ENCODE measurements at regions not wholly inside any gene's neighbourhood (a gene's known extent, or its start where the extent isn't known, plus 50 kb on each side); places are given as distances from the start of the nearest gene placed in this dataset.
"Not testable (repeated sequence)": the region's sequence is repeated elsewhere in the genome, so short reads cannot be mapped to it uniquely, and the experiment has no call there.

- DNase-seq = not testable (repeated sequence)
These were observed 192.8 kb upstream of the PLGLB2 start for GRCh38 chr2:87555082-87555481.

GRCh38 chr2:87559001-87559400 is 188.9 kb upstream of the PLGLB2 start:
- DNase-seq = not testable (repeated sequence)

DNA sequence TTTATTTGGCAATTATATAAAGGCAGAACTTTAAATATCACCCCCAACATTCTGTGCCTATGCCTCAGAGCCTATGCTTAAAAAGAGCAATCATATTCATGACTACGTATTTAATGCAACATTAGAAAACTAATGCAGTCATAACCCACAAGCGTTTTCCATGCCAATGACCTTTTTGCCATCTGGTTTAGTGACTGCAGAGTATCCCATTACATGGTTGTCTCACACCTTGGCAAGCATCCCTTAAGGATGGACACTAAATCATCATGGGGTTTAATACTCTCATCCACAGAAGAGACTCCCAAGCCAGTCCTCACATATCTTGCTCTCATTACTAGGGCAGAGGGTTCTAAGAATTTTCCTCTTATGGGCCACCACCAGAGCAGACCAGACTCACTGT is 188.2 kb upstream of the PLGLB2 start:
- DNase-seq = not testable (repeated sequence)

DNA sequence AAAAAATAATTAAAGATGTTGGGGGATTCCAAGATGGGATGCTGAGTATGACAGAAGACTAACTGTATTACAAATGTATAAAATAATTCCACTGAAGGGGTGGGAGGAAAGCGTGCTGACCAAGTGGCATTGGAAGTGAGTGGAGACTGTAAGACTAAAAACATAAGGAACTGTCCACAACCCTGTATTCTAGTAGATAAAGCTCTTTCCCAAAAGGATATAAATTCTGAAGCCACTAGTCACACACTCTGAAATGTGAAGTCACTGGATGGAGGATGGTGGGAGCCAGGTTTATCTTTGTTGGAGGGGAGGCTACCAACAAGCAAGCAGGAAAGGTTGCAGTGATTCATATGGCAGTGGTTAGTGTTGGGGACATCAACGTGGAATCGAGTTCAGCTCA is 182.8 kb upstream of the PLGLB2 start:
- DNase-seq = not testable (repeated sequence)

- not testable (repeated sequence) for DNase-seq
These were observed 181.4 kb upstream of the PLGLB2 start for GRCh38 chr2:87566531-87566930.

DNA sequence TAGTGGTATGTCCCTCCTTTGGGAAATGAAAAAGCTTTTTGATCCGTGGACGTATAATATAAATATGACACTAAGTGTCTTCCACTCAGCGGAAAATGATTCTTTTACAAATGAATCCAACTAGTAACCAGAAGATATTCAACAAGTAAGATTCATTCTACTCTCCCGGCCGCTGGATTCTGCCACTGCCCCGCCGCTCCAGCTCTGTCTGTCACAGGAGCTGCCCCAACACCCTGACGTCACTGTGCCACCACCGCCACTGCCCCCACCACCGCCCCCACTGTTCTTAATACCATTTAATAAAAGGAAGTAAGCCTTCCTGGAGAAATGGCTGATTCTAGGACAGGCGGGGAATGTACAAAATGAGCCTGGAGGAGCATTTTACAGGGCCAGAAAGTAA is 180.8 kb upstream of the PLGLB2 start:
- DNase-seq = not testable (repeated sequence)

GRCh38 chr2:87567912-87568311 is 180.0 kb upstream of the PLGLB2 start:
- not testable (repeated sequence) for DNase-seq

DNA sequence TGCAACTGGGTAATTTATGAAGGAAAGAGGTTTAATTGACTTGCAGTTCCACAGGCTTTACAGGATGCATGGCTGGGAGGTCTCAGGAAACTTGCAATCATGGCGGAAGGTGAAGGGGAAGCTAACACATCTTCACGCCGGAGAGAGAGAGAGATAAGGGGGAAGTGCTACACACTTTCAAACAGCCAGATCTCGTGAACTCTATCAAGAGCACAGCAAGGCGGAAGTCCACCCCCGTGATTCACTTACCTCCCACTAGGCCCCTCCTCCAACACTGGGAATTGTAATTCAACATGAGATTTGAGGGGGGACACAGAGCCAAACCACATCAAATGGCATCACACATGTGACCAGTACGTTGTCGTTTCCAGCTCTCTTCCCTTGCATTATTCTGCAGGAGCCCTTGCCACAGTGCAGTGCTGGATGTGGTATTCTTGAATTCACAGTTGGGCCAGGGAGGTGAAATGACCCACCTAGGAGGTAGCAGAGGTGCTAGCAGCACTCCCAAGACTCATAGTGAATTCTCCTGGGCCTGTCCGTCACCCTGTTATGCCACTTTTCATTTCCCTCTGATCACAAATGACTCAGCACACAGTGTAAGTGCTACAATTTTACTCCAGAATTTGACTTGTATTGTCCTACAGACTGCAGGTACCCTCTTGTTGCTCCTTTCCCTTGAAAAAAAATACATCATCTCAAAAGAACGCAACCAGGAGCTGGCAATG is 179.2 kb upstream of the PLGLB2 start:
- not testable (repeated sequence) for DNase-seq

DNA sequence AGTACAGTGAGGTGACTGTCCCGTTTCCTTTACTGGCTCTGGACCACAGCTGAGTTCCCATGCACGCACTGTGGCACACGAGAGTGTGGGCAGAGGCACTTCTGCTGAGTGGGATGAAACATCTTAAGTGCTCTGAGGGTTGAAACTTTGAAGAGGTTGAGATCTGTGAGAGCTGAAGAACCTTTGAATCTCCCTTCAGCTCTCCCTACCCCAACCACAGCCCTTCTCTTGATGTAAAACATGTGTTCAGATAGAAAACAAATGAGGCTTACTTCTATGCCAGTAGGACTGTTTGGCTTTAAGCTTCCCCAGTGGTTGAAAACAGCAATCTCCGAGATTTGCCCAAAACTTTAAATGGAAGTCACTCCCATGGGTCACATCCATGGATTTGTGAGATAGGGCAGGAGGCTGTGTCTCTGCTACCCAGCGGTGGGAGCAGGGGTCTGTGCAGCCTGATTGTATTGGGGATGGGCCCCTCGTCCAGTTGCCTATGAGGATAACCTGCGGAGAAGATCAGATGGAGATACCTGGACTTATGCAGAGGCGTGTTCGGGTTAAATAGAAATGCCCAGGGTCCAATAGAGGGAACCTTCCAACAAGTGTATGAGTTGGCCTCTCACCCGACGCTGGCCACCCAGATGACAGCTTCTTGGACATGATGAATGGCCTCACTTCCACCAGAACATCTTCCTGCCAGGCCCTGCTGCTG is 178.0 kb upstream of the PLGLB2 start:
- not testable (repeated sequence) for DNase-seq

DNA sequence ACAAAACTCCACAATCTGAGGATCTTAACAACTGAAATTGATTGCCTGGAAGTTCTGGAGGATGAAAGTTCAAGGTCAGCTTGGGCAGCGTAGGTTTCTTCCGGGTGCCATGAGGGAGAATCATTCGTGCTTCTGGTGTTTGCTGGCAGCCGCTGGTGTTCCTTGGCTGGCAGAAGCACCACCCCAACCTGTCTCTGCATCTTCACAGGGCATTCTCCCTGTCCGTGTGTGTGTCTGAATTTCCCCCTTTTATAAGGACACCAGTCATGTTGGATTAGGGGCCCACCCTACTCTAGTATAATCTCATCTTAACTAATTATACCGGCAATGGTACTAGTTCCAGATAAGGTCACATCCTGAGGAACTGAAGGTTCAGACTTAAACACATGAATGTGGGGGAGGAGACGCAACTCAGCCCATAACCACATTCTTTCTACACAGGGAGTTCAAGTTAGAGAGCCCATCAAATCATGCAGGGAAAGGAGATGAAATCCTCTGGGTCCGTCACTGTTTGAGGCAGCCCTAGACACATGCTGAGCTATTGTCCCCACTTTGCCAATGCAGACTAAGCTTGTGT is 175.9 kb upstream of the PLGLB2 start:
- not testable (repeated sequence) for DNase-seq

- DNase-seq = not testable (repeated sequence)
These were observed 175.0 kb upstream of the PLGLB2 start for GRCh38 chr2:87572906-87573305.

DNA sequence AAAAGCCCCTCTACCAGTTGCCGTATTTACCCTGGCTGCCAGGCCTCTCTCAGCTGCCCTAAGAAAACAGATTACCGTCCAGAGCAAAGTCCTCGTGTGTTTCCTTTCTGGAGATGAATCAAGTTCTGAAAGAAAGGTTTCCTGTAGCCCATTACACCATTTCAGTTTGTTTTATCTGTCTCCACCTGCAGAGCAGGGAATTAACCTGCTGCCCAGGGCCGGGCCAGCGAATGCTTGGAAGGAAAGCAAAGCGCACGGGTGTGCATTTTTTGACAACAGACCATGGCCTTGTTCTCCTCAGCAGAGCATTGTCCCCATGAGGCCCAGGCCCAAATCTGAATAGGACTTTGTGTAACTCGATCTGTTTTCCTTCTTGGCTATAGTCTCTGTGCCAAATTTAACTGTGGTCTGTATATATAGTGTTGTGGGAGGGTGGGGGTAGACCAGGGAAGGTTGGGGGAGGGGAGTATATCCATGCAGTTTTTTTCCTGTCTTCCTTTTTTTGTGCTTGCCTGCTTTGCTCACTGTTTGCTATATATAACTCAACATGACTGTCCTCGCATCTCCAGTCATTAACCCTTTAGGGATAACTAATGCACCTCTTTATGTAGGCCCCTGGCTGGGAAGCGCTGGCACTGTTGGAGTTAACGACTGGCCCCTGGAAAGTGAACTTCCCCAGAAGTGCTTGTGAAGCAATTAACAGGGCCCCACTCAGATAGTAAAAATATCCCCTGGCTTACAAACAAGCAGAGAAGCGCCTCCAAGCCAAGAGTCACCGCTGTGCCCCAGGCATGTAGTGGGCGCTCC is 174.3 kb upstream of the PLGLB2 start:
- not testable (repeated sequence) for DNase-seq

- DNase-seq = not testable (repeated sequence)
These were observed 173.4 kb upstream of the PLGLB2 start for GRCh38 chr2:87574193-87575119.

GRCh38 chr2:87575138-87575537 is 172.7 kb upstream of the PLGLB2 start:
- DNase-seq = not testable (repeated sequence)

GRCh38 chr2:87577358-87577757 is 170.5 kb upstream of the PLGLB2 start:
- not testable (repeated sequence) for DNase-seq

GRCh38 chr2:87582152-87582551 is 165.7 kb upstream of the PLGLB2 start:
- DNase-seq = not testable (repeated sequence)

- DNase-seq = not testable (repeated sequence)
These were observed 165.3 kb upstream of the PLGLB2 start for GRCh38 chr2:87582579-87582978.

- DNase-seq = not testable (repeated sequence)
These were observed 164.5 kb upstream of the PLGLB2 start for GRCh38 chr2:87583370-87583769.

GRCh38 chr2:87583803-87584202 is 164.1 kb upstream of the PLGLB2 start:
- DNase-seq = not testable (repeated sequence)

GRCh38 chr2:87584268-87584906 is 163.5 kb upstream of the PLGLB2 start:
- not testable (repeated sequence) for DNase-seq

DNA sequence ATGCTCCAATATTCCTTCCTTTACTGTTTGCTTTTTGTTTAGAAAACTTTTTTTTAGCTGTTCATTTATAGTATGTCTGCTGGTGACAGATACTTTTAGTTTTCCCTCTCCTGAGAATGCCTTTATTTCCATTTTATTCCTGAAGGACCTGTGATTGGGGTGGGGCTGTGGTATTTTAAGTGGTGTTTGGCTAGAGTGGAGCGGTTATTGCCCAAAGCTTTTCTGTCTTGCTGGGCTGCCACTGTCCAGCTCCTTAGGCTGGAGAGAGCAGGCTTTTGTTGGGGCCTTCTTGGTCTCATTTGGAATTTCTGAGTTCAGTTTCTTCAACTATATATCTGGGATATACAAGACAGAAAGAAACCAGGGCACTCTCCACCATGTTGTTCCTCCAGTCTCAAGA is 160.0 kb upstream of the PLGLB2 start:
- DNase-seq = not testable (repeated sequence)
